ENCODE measurements at regions not wholly inside any gene's neighbourhood (a gene's known extent, or its start where the extent isn't known, plus 50 kb on each side); places are given as distances from the start of the nearest gene placed in this dataset.

GRCh38 chr2:228681979-228682378 lies 500.5 kb upstream of the SPHKAP start:
- TF ChIP-seq CTCF (conservative IDR thresholded peaks at IDR 0.05), result no peak
- TF ChIP-seq ZFX (IDR thresholded peaks at IDR 0.05), result no peak

Measured in C4-2B (cell line).